GM12878 (cell line): ENCODE measurements at regions not wholly inside any gene's neighbourhood (a gene's known extent, or its start where the extent isn't known, plus 50 kb on each side); places are given as distances from the start of the nearest gene placed in this dataset.

ENCODE experiments used
- EZH2 ChIP-seq: IDR thresholded peaks from 2 replicates; pipeline ENCODE4 v1.6.1; 2012; ENCODE audit warnings: low read depth, mild to moderate bottlenecking, control low read depth, inconsistent platforms, low read length, borderline replicate concordance; ENCODE audit not compliant: control insufficient read depth
- MXI1 ChIP-seq: fragments of 150-350 bp; IDR thresholded peaks from 2 replicates; pipeline ENCODE4 v1.6.1; 2011; ENCODE audit warnings: low read depth, mild to moderate bottlenecking, inconsistent platforms, low read length, improper control_type of control experiment
- NR2F1 ChIP-seq: fragments of 450-650 bp; conservative IDR thresholded peaks from 2 replicates; pipeline ENCODE4 v1.6.1; 2017; ENCODE audit warnings: mild to moderate bottlenecking
- NRF1 ChIP-seq: conservative IDR thresholded peaks from 2 replicates; pipeline ENCODE4 v1.6.1; 2011; ENCODE audit warnings: mild to moderate bottlenecking, low read depth, low read length, improper control_type of control experiment
- POLR2AphosphoS5 ChIP-seq: IDR thresholded peaks from 2 replicates; pipeline ENCODE4 v1.6.1; 2011; ENCODE audit warnings: mild to moderate bottlenecking, low read length, inconsistent platforms
- ZNF24 ChIP-seq: fragments of 450-650 bp; IDR thresholded peaks from 2 replicates; pipeline ENCODE4 v1.6.1; 2017; ENCODE audit warnings: antibody characterized with exemption, mild to moderate bottlenecking
- TF ChIP-seq, protein P1 (sequence below), 3 experiments: IDR thresholded peaks in 2 of 3; conservative IDR thresholded peaks in 1 of 3; 2 replicates each; pipeline ENCODE4 v1.5.1; 2011; ENCODE audit warnings: low read depth in 3 of 3, low read length in 3 of 3, mild to moderate bottlenecking in 3 of 3, control low read depth in 2 of 3, moderate library complexity in 2 of 3, inconsistent platforms in 1 of 3, mixed read lengths in 1 of 3; ENCODE audit not compliant: control insufficient read depth in 2 of 3, insufficient read depth in 1 of 3; ENCODE audit errors: extremely low read depth in 1 of 3
- TF ChIP-seq, protein P2 (sequence below): IDR thresholded peaks from 2 replicates; pipeline ENCODE4 v1.6.1; 2012; ENCODE audit warnings: low read depth, low read length, improper control_type of control experiment

DNA sequence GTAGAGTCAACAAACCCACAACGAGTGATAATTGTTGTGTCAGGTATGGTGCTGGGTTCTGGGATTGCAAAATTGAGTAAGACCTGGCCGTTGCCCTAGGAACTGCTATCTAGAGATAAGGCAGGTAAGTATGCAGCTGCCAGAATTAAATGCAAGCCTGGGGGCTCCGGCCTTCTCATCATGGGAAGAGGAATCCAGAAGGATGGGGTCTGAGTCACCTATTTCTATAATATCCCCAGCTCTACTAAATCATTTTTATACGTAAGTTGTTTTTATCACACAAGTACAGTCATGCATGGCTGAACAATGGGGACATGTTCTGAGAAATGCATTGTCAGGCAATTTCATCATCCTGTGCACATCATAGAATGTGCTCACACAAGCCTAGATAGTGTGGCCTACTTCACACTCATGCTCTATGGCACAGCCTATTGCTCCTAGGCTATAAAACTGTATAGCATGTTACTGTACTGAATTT is 203.0 kb downstream of the KLF5 start:
- TF ChIP-seq POLR2AphosphoS5 (no peak), NR2F1 (no peak), MXI1 (no peak), EZH2 (no peak), ZNF24 (no peak), NRF1 (no peak)
- TF ChIP-seq, protein P1, sequence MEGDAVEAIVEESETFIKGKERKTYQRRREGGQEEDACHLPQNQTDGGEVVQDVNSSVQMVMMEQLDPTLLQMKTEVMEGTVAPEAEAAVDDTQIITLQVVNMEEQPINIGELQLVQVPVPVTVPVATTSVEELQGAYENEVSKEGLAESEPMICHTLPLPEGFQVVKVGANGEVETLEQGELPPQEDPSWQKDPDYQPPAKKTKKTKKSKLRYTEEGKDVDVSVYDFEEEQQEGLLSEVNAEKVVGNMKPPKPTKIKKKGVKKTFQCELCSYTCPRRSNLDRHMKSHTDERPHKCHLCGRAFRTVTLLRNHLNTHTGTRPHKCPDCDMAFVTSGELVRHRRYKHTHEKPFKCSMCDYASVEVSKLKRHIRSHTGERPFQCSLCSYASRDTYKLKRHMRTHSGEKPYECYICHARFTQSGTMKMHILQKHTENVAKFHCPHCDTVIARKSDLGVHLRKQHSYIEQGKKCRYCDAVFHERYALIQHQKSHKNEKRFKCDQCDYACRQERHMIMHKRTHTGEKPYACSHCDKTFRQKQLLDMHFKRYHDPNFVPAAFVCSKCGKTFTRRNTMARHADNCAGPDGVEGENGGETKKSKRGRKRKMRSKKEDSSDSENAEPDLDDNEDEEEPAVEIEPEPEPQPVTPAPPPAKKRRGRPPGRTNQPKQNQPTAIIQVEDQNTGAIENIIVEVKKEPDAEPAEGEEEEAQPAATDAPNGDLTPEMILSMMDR (IDR thresholded peaks at IDR 0.05 in 2 of 3, conservative IDR thresholded peaks at IDR 0.05 in 1 of 3; ENCODE audit: control insufficient read depth in 2 of 3, extremely low read depth in 1 of 3, insufficient read depth in 1 of 3, low read depth in 3 of 3, low read length in 3 of 3): no peak
- TF ChIP-seq, protein P2, sequence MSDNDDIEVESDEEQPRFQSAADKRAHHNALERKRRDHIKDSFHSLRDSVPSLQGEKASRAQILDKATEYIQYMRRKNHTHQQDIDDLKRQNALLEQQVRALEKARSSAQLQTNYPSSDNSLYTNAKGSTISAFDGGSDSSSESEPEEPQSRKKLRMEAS: no peak
